CD4-positive, CD25-positive, alpha-beta regulatory T cell (primary cell): ENCODE measurements at regions not wholly inside any gene's neighbourhood (a gene's known extent, or its start where the extent isn't known, plus 50 kb on each side); places are given as distances from the start of the nearest gene placed in this dataset.
"Not testable (repeated sequence)": the region's sequence is repeated elsewhere in the genome, so short reads cannot be mapped to it uniquely, and the experiment has no call there.

Source experiments
- ATAC-seq, 2 donors: fragments of 150-1000 bp; cut with Tn5 transposase; one replicate each; pipeline ENCODE4 v1.10.0; 2021; ENCODE audit warnings: low read depth in 2 of 2, moderate number of reproducible peaks in 2 of 2, moderate library complexity in 1 of 2
- DNase-seq, 3 donors: peaks; one replicate each; pipeline versions ENCODE4 v3.0.0 to v3.0.0-alpha.2; 2012 to 2022; ENCODE audit warnings: mixed read lengths in 1 of 3
- H3K27ac ChIP-seq: one replicate; pipeline ENCODE4 v1.7.0; 2013; ENCODE audit warnings: mild to moderate bottlenecking, low read length; ENCODE audit not compliant: insufficient read depth, poor library complexity, severe bottlenecking
- H3K27me3 ChIP-seq: one replicate; pipeline ENCODE4 v1.7.0; 2013; ENCODE audit warnings: low read length; ENCODE audit not compliant: control insufficient read depth, insufficient read depth
- H3K36me3 ChIP-seq: one replicate; pipeline ENCODE4 v1.7.0; 2013; ENCODE audit warnings: mild to moderate bottlenecking, low read length, moderate library complexity; ENCODE audit not compliant: control insufficient read depth, insufficient read depth
- H3K4me1 ChIP-seq: 2 replicates; pipeline ENCODE4 v1.7.0; 2013; ENCODE audit warnings: mild to moderate bottlenecking, low read length; ENCODE audit not compliant: insufficient read depth, control insufficient read depth, poor library complexity, severe bottlenecking
- H3K4me3 ChIP-seq: one replicate; pipeline ENCODE4 v1.7.0; 2013; ENCODE audit warnings: low read depth, mild to moderate bottlenecking, low read length, moderate library complexity
- H3K9me3 ChIP-seq, 2 experiments: 1 replicate in 1 of 2; 2 replicates in 1 of 2; pipeline ENCODE4 v1.7.0; 2013; ENCODE audit warnings: low read length in 2 of 2, mild to moderate bottlenecking in 1 of 2, moderate library complexity in 1 of 2; ENCODE audit not compliant: control insufficient read depth in 2 of 2
- H3K27ac Mint-ChIP-seq, 3 donors: one replicate each; pipeline ENCODE4 v1.8.0; 2020 to 2022; ENCODE audit warnings: mild to moderate bottlenecking in 3 of 3, mixed read lengths in 3 of 3, moderate library complexity in 2 of 3
- H3K27me3 Mint-ChIP-seq: one replicate; pipeline ENCODE4 v1.8.0; 2022; ENCODE audit warnings: mild to moderate bottlenecking, mixed read lengths
- H3K36me3 Mint-ChIP-seq: one replicate; pipeline ENCODE4 v1.8.0; 2020; ENCODE audit warnings: mixed read lengths
- H3K4me1 Mint-ChIP-seq, 4 donors: one replicate each; pipeline ENCODE4 v1.8.0; 2020 to 2022; ENCODE audit warnings: mixed read lengths in 4 of 4, mild to moderate bottlenecking in 1 of 4
- H3K4me3 Mint-ChIP-seq, 4 donors: one replicate each; pipeline ENCODE4 v1.8.0; 2020 to 2022; ENCODE audit warnings: mild to moderate bottlenecking in 4 of 4, mixed read lengths in 4 of 4, moderate library complexity in 3 of 4
- H3K9me3 Mint-ChIP-seq, 7 donors: one replicate each; pipeline ENCODE4 v1.8.0; 2020 to 2022; ENCODE audit warnings: mixed read lengths in 7 of 7, mild to moderate bottlenecking in 3 of 7, moderate library complexity in 2 of 7

GRCh38 chr6:119676961-119677360 lies 327.4 kb upstream of the MAN1A1 start:
- Mint-ChIP-seq H3K36me3 (no peaks in the 10 kb centered on the region), H3K27ac (no peak overlapping the region), H3K9me3 (peaks cover 0 to 4% (median 0%) of the 10 kb centered on the region in 7 donors), H3K4me1 (no peaks in the 10 kb centered on the region), H3K4me3 (no peak overlapping the region), H3K27me3 (peaks cover 5% of the 10 kb centered on the region)
- H3K4me3 ChIP-seq = no peak overlapping the region
- no peak for DNase-seq
- no peaks in the 10 kb centered on the region for H3K9me3 ChIP-seq
- peaks cover 2% of the 10 kb centered on the region for H3K27me3 ChIP-seq
- no peaks in the 10 kb centered on the region for H3K36me3 ChIP-seq
- H3K27ac ChIP-seq = no peak overlapping the region
- H3K4me1 ChIP-seq = no peaks in the 10 kb centered on the region
- ATAC-seq = no peak

- no peaks in the 10 kb centered on the region for H3K4me1 ChIP-seq
These were observed 326.7 kb upstream of the MAN1A1 start for GRCh38 chr6:119676230-119676629.

GRCh38 chr6:119673741-119674140 lies 324.2 kb upstream of the MAN1A1 start:
- no peaks in the 10 kb centered on the region for H3K9me3 ChIP-seq
- Mint-ChIP-seq H3K4me3 (no peak overlapping the region), H3K27me3 (peaks cover 10% of the 10 kb centered on the region), H3K36me3 (no peaks in the 10 kb centered on the region), H3K9me3 (peaks cover 0 to 4% (median 0%) of the 10 kb centered on the region in 7 donors), H3K4me1 (no peaks in the 10 kb centered on the region), H3K27ac (no peak overlapping the region)
- DNase-seq = no peak
- H3K27ac ChIP-seq = no peak overlapping the region
- no peak for ATAC-seq
- no peaks in the 10 kb centered on the region for H3K36me3 ChIP-seq
- peaks cover 2% of the 10 kb centered on the region for H3K27me3 ChIP-seq
- H3K4me3 ChIP-seq = no peak overlapping the region
- no peaks in the 10 kb centered on the region for H3K4me1 ChIP-seq

More at GRCh38 chr6:119676230-119676629, 326.7 kb upstream of the MAN1A1 start:
- H3K9me3 ChIP-seq = no peaks in the 10 kb centered on the region
- Mint-ChIP-seq H3K9me3 (peaks cover 0 to 4% (median 0%) of the 10 kb centered on the region in 7 donors), H3K36me3 (no peaks in the 10 kb centered on the region), H3K4me3 (no peak overlapping the region), H3K27ac (no peak overlapping the region), H3K4me1 (no peaks in the 10 kb centered on the region), H3K27me3 (peaks cover 5% of the 10 kb centered on the region)
- H3K27ac ChIP-seq = no peak overlapping the region
- ATAC-seq (no peak), DNase-seq (no peak)
- peaks cover 2% of the 10 kb centered on the region for H3K27me3 ChIP-seq
- H3K4me3 ChIP-seq = no peak overlapping the region
- no peaks in the 10 kb centered on the region for H3K36me3 ChIP-seq

- H3K36me3 Mint-ChIP-seq = no peaks in the 10 kb centered on the region
- no peak overlapping the region for H3K4me3 Mint-ChIP-seq
- DNase-seq (no peak), ATAC-seq (no peak)
- H3K27ac Mint-ChIP-seq = no peak overlapping the region
- Histone ChIP-seq H3K4me1 (no peaks in the 10 kb centered on the region), H3K36me3 (no peaks in the 10 kb centered on the region), H3K4me3 (no peak overlapping the region), H3K27me3 (peaks cover 2% of the 10 kb centered on the region), H3K27ac (no peak overlapping the region), H3K9me3 (no peaks in the 10 kb centered on the region)
- peaks cover 0 to 4% (median 0%) of the 10 kb centered on the region in 7 donors for H3K9me3 Mint-ChIP-seq
- H3K27me3 Mint-ChIP-seq = peaks cover 10% of the 10 kb centered on the region
- H3K4me1 Mint-ChIP-seq = no peaks in the 10 kb centered on the region
These were observed 323.2 kb upstream of the MAN1A1 start for GRCh38 chr6:119672725-119673124.

GRCh38 chr6:119671105-119671504 lies 321.5 kb upstream of the MAN1A1 start:
- Histone ChIP-seq H3K4me1 (no peaks in the 10 kb centered on the region), H3K36me3 (no peaks in the 10 kb centered on the region), H3K27me3 (peaks cover 2% of the 10 kb centered on the region), H3K4me3 (no peak overlapping the region), H3K27ac (no peak overlapping the region), H3K9me3 (no peaks in the 10 kb centered on the region)
- H3K27me3 Mint-ChIP-seq = peaks cover 10% of the 10 kb centered on the region
- no peak for DNase-seq
- peaks cover 0 to 2% (median 0%) of the 10 kb centered on the region in 7 donors for H3K9me3 Mint-ChIP-seq
- ATAC-seq = no peak
- no peaks in the 10 kb centered on the region for H3K4me1 Mint-ChIP-seq
- H3K4me3 Mint-ChIP-seq = no peak overlapping the region
- no peaks in the 10 kb centered on the region for H3K36me3 Mint-ChIP-seq
- H3K27ac Mint-ChIP-seq = no peak overlapping the region

- no peak for DNase-seq
- no peaks in the 10 kb centered on the region for H3K36me3 ChIP-seq
- no peak overlapping the region for H3K27ac Mint-ChIP-seq
- H3K4me3 ChIP-seq = no peak overlapping the region
- no peaks in the 10 kb centered on the region for H3K9me3 ChIP-seq
- H3K36me3 Mint-ChIP-seq = no peaks in the 10 kb centered on the region
- peaks cover 10% of the 10 kb centered on the region for H3K27me3 Mint-ChIP-seq
- H3K27me3 ChIP-seq = peaks cover 2% of the 10 kb centered on the region
- no peak for ATAC-seq
- H3K4me1 ChIP-seq = no peaks in the 10 kb centered on the region
- no peak overlapping the region for H3K27ac ChIP-seq
- no peak overlapping the region for H3K4me3 Mint-ChIP-seq
- H3K9me3 Mint-ChIP-seq = peaks cover 0 to 3% (median 1%) of the 10 kb centered on the region in 7 donors
- no peaks in the 10 kb centered on the region for H3K4me1 Mint-ChIP-seq
These were observed 319.7 kb upstream of the MAN1A1 start for GRCh38 chr6:119669221-119669620.

- H3K4me1 Mint-ChIP-seq, H3K27me3 Mint-ChIP-seq, H3K9me3 Mint-ChIP-seq, DNase-seq, H3K4me3 ChIP-seq, ATAC-seq, H3K27ac ChIP-seq, H3K4me1 ChIP-seq, H3K27me3 ChIP-seq, H3K36me3 ChIP-seq, H3K9me3 ChIP-seq, H3K4me3 Mint-ChIP-seq, H3K36me3 Mint-ChIP-seq: not testable (repeated sequence)
- H3K27ac Mint-ChIP-seq = peak overlapping the region in 1 of 3 donors; percentile 23
These were observed 315.9 kb upstream of the MAN1A1 start for GRCh38 chr6:119665432-119665831.

- Histone ChIP-seq H3K27me3 (peaks cover 3% of the 10 kb centered on the region), H3K27ac (no peak overlapping the region), H3K4me1 (no peaks in the 10 kb centered on the region), H3K9me3 (no peaks in the 10 kb centered on the region), H3K36me3 (no peaks in the 10 kb centered on the region), H3K4me3 (no peak overlapping the region)
- Mint-ChIP-seq H3K9me3 (peaks cover 0 to 4% (median 0%) of the 10 kb centered on the region in 7 donors), H3K27ac (no peak overlapping the region), H3K27me3 (peaks cover 9% of the 10 kb centered on the region), H3K36me3 (no peaks in the 10 kb centered on the region), H3K4me3 (no peak overlapping the region), H3K4me1 (no peaks in the 10 kb centered on the region)
- no peak for DNase-seq
- no peak for ATAC-seq
These were observed 312.1 kb upstream of the MAN1A1 start for GRCh38 chr6:119661628-119662027.
